GM12872 (cell line): ENCODE measurements at regions not wholly inside any gene's neighbourhood (a gene's known extent, or its start where the extent isn't known, plus 50 kb on each side); places are given as distances from the start of the nearest gene placed in this dataset.

Experiments
- CTCF ChIP-seq: IDR thresholded peaks from 3 replicates; pipeline ENCODE4 v1.5.1; 2011; ENCODE audit warnings: low read depth, mild to moderate bottlenecking, low read length, moderate library complexity; ENCODE audit not compliant: insufficient read depth

- TF ChIP-seq CTCF = no peak
Measured at GRCh38 chr22:48868554-48868953, 959.1 kb downstream of the BRD1 start.

GRCh38 chr22:48867891-48868290, 959.8 kb downstream of the BRD1 start:
- TF ChIP-seq CTCF = no peak

- no peak for TF ChIP-seq CTCF
Measured at GRCh38 chr22:48866906-48867681, 960.6 kb downstream of the BRD1 start.

- TF ChIP-seq CTCF = no peak
Measured at GRCh38 chr22:48864748-48865147, 962.9 kb downstream of the BRD1 start.

- no peak for TF ChIP-seq CTCF
Measured at GRCh38 chr22:48863965-48864528, 963.6 kb downstream of the BRD1 start.

- no peak for TF ChIP-seq CTCF
Measured at GRCh38 chr22:48860557-48860956, 967.1 kb downstream of the BRD1 start.

GRCh38 chr22:48858856-48859255, 968.8 kb downstream of the BRD1 start:
- no peak for TF ChIP-seq CTCF
